MV-4-11 (cell line): ENCODE measurements at regions not wholly inside any gene's neighbourhood (a gene's known extent, or its start where the extent isn't known, plus 50 kb on each side); places are given as distances from the start of the nearest gene placed in this dataset.
"Not testable (repeated sequence)": the region's sequence is repeated elsewhere in the genome, so short reads cannot be mapped to it uniquely, and the experiment has no call there.

Experiments used
- DNase-seq: peaks from one replicate; lab custom pipeline; 2025; lab: John Stamatoyannopoulos, UW

DNA sequence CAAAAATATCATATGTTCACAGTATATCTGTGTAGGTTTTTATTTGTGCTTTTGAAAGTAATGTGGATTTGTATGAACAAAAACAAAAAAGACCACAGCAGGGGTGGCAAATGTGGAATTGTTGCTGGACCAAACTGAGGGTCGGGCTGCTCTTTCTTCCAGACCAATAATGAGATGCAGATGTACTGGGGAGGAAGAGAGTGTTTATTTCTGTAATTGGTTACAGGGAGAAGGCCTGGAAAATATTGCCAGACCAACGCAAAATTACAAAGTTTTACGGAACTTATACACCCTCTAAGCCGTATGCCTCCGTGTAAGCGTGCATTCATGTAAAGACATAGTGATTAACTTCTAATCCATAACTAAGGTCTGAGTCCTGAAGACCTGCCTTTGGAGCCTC, 353.9 kb upstream of the C16orf82 start:
- DNase-seq, result no peak

DNA sequence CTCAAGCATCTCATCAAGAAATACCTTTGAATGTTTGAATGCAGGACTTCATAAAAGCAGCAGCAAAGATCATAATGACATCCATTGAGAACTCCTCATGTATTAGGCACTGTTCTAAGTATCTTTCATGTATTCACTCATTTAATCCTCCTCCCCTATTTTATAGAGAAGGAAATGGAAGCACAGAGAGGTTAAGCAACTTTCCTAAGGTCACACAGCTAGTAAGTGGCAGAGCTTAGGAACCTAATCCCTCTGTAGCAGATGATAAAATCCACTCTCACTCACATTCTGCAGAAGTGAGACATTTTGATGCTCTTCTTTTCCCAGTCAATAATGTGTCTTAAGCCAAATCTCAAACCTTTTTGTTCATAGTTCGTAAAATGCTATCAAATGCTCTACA, 350.8 kb upstream of the C16orf82 start:
- DNase-seq, result no peak

DNA sequence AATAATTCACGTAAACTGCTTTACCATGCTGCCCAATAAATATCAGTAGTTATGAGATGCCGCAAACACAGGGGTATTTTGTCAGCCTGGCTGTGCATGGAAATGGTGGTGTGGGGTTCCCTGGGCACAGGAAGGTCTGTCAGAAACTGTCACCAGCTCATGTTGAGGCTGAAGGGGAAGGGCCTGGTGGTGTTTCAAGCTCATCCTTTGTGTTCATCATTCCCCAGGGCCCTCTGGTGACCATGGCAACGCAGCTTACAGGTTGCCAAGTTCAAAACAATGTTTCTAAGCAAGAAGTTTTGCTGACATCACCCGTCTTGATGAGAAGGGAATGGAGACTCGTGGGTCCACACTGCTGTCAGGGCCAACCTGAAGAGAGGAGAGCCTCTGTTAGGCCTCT, 348.9 kb upstream of the C16orf82 start:
- no peak for DNase-seq

DNA sequence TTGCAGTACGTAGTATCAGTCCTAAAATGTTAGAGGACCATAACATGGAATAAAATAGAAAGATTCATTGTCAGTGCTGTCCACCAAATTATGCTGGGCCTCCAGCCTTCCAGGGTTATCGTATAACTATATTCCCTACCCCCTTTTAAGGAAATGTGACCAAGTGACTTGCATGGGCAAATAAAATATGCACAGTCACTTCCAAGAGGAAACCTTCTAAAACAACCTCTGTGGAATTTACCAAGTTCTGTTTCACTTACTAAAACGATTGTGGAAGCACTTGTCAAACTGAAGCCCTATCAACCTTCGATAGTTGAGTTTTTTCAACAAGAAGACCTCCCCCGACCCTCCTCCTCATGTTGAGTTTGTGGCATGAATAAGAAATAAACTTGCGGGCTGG, 345.4 kb upstream of the C16orf82 start:
- DNase-seq, result no peak

DNA sequence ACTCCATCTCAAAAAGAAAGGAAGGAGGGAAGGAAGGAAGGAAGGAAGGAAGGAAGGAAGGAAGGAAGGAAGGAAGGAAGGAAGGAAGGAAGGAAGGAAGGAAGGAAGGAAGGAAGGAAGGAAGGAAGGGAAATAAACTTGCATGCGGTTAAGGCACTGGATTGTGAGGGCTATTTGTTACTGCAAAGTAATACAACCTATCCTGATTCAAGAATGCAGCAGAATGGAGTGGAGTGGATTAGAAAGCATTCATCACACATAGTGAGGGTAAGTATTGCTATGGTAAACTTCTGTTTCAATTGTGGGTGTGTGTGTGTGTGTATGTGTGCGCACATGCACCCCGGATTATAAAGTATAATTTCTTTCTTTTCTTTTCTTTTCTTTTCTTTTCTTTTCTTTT, 344.8 kb upstream of the C16orf82 start:
- not testable (repeated sequence) for DNase-seq

DNA sequence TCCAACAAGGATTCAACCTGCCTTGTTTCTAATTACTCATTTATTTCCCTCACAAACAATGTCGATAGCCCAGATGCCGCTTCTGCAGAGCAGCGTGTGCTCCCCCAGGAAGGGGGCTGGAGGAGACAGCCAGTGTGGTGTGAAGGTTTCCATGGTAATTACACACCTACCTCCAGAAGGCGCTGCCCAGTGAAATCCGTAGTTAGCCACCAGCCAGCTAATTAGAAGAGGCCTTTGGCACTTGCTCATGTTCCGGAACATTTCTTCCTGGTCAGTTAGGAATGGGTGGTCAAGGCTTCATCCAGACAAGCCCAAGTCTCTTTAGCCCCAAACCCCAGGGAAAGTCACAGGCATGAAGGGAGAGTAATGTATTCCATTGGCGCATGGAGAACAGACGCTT, 342.5 kb upstream of the C16orf82 start:
- DNase-seq, result no peak

DNA sequence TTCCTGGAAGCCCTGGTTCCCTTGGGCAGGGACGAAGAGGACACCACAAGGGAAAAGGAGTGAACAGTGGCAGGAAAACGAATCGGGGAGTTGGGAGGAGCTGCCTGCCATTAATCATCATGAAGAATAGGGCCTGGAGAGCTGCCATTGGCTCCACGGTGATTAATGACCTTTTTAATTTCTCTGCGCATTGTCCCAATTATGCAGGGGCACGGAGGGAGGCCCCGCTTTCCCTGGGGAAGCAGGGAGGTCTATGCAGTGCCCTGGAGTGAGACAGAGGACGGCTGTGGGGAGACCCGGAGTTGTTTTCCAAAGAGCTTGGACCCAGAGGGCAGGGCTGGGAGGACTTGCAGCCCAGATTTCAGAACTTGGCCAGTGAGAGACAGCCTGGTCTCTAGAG, 338.9 kb upstream of the C16orf82 start:
- no peak for DNase-seq

DNA sequence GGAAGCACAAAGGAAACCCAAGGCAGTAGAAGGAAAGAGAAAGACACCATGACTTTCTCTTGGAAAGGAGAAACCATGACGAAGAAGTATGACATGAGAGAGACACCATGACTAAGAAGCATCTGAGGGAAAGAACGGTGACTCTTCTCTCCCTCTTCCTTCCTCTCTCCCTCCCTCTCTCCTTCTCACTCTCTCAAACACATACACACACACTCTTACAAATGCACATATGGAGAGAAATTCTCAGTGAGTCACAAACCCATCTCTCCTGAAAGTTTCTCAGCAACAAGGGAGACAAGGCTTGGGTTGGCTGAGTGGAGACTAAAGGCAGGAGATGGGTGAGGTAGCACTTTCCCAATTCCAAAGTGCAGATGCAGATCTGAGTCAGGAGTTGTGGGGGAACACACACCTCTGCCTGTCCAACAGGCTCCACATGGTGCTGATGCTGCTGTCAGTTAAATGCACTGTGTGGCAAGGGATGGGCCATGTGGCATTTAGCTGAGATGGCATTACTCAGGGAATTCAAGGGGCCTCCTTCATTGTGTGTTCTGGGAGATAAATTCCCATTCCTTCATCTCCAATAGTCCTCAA, 336.7 kb upstream of the C16orf82 start:
- no peak for DNase-seq

DNA sequence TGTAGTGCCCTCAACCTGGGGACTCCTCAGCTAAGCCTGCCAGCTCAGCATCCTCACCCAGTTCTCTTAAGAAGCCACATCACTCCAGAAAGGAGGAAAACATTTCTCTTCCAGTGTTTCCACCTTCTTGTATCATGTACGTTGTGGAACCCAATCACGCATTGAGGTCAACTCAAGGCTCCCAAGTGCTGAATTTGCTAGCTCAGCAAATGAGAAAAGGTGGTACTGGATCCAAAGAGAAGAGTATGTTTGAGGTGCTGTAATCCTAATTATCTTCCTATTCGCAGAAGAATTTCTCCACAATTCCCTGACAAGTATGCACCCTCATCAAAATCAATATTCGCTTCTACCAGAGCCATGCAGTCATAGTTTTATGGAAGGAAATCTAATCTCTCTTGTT, 335.0 kb upstream of the C16orf82 start:
- DNase-seq, result no peak

DNA sequence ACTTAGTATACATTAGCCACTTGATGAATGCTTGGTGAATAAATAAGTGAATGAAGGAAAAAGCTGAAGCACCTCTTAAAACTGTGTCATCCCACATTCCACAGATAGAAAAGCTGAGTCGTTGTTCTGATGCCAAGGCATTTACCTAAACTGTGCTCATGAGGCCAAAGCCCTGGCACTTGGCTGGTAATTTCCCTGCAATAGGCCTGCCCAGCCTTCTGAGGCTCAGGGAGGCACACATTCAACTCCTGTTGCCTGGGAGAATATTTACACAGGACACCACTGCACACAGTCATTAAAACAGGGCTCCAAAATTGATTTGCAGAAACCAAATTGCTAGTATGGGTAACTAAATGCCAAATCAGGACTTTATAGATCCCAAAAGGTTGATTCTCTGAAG, 333.0 kb upstream of the C16orf82 start:
- DNase-seq, result no peak

DNA sequence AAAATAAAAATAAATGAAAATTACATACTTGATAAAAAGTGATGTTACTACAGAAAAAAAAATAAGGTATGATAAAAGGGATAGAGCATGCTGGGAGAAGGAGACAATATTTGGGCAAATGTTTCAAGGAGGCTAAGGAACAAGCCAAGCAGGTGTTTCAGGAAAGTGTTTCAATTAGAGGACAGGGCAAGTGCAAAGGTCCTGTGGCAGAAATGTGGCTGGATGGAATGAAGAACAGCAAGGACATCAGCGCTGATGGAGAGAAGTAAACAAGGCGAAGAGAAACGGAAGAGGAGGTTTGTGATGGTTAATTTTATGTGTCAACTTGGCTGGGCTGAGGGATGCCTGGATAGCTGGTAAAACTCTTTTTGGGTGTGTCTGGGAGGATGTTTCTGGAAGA, 331.2 kb upstream of the C16orf82 start:
- no peak for DNase-seq

DNA sequence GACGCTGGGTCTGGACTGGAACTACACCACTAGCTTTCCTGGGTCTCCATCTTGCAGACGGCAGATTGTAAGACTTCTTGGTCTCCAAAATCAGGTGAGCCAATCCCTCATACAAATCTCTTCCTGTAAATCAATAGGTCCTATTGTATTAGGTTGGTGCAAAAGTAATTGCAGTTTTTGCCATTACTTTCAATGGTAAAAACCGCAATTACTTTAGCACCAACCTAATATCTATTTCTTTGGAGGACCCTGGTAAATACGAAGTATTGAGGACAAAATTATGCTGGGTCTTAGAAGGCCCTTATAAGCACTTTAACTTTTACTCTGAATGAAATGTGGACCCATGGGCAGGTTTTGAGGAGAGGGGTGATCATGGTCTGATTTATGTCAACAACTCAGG, 330.6 kb upstream of the C16orf82 start:
- no peak for DNase-seq

DNA sequence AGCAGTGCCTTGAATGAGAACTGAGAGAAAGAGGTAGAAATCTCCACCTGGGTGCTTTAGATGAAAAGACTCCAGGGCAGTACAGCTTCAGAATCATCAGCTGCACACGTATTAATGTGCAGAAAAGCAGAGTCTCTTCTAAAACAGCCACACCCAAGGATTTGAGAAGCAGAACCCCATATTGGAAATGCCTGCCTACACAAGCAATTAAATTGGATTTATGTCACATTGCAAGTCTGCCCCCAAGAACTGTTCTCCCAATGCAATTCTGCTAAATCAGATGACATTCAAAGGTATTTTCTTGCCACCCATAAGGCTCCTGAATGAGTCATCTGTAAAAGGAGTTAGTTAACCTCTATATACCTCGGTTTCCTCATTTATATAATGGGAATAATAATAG, 326.0 kb upstream of the C16orf82 start:
- no peak for DNase-seq

DNA sequence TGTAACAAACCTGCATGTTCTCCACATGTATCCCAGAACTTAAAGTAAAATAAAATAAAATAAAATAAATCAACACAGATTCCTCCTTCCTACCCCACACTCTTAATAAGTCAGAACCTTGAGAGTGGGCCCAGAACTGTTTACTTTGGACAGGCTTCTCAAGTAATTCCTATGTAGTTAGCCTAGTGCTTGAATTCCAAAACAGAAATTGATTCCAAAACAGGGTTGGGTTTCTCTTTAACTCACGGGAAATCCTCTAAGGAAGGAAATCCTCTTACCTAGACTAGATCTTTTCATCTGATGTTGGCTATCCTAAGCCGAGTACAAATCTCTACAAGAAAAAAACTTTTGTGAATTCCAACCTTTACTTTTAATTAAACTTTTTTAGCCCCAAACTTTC, 324.7 kb upstream of the C16orf82 start:
- DNase-seq, result no peak

DNA sequence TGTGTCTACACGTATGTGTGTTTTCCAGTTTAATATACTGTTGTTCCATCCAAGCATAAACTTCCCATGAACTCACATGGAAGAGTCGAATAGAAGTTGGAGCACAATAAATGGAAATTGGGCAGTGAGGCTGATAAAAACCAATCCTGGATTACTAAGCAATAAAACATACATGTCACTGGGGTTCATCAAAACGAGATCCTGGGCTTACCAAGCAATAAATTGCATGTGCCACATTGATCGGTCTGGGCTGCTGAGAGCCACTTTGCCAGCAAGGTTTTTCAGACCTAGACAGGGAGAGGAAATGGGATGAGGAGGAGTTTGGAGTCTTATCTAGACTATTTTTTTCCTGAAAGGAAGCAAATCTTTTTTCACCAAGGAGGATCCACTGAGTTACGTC, 322.3 kb upstream of the C16orf82 start:
- no peak for DNase-seq

DNA sequence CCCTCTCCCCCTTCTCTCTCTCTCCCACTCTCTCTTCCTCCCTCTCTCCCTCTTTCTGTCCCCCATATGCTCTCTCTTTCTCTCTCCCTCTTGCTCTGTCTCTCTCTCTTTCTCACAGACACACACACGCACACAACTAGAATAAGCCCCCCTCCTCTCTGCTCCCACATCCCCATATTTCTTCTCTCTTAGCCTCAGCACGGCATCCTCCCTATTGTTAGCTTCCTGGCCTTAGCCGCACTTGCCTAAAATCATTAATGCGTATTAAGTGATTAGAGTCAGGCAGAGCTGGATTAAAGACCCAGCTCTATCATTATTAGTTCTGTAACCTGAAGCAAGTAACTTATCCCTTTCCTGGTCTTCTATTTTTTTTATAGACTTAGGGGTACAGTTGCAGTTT, 319.0 kb upstream of the C16orf82 start:
- DNase-seq, result no peak

DNA sequence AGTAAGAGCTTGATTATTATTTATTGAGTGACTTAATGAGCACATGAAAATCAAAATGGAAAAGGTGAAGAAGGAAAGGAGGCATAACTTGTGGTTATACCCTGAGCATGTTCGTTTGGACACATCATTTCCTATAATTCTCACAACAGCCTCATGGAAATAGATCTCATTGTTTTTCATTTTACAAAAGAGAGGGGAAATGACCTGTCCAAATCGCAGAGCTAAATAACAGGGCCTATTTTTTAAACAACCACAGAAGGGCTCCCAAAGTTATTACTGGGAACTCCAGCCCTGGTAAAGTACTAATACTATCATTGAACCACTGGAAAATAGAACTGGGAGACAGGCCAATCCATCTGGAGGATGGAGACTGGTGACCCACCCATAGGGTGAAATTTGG, 317.7 kb upstream of the C16orf82 start:
- DNase-seq, result no peak

DNA sequence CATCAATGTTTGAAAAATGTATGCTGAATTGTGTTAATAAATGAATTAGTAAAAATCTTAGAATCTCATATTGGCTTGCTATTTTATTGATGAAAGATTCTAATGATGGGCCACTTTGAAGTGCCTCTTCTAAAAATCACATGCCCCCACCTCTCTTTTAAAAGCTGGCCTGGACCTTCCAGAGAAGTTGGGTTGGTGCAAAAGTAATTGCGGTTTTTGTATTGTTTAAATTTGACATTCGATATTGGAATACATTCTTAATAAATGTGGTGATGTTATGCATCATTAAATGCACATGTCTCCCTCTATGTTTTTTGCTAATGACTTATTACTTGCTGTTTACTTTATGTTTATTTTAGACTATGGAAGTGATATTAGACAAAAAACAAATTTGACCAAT, 314.6 kb upstream of the C16orf82 start:
- no peak for DNase-seq

DNA sequence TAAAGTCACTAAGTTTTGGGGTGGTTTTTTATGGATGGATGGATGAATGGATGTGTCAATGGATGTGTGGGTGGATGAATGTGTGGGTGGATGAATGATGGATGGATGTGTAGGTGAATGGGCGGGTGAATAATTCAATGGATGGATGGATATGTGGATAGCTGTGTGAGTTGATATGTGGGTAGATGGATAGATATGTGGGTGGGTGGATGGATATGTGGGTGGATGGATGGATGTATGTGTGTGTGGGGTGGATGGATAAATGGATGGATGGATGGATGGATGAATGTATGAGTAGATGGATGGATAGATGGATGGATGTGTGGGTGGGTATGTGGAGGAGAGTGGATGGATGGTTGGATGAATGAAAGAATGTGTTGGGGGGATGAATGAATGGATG, 310.1 kb upstream of the C16orf82 start:
- DNase-seq, result no peak

DNA sequence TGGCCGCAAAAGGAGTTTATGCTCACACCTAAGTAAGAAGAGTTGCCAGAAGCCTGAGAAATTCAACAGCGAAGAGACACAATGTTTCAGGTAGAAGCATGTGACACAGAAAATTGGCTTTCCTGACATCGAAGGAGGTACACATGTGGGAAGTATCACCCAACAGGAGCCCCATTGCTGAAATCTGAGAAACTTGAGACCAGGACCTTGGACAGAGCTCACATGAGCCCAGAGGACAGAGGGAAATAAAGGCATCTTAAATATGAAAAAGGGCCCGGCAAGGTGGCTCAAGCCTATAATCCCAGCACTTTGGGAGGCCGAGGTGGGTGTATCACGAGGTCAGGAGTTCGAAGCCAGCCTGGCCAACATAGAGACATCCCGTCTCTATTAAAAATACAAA, 304.1 kb upstream of the C16orf82 start:
- no peak for DNase-seq

DNA sequence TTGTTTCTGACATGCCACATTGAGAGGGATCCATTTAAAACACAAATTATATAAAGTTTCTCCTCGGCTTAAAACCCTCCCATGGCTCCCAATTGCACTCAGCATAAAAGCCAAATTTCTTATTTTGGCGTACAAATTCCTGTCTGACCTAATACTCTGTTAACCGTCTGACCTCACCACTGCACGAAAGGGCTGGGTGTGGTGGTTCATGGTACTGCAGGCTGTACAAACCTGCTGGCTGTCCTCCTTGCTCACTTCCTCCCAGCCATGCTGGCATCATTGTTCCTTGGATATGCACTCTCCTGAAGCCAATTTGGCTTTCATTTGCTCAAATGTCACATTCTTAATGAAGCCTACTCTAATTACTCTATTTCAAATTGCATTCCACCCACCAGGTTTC, 301.6 kb upstream of the C16orf82 start:
- peak; percentile 31 for DNase-seq

DNA sequence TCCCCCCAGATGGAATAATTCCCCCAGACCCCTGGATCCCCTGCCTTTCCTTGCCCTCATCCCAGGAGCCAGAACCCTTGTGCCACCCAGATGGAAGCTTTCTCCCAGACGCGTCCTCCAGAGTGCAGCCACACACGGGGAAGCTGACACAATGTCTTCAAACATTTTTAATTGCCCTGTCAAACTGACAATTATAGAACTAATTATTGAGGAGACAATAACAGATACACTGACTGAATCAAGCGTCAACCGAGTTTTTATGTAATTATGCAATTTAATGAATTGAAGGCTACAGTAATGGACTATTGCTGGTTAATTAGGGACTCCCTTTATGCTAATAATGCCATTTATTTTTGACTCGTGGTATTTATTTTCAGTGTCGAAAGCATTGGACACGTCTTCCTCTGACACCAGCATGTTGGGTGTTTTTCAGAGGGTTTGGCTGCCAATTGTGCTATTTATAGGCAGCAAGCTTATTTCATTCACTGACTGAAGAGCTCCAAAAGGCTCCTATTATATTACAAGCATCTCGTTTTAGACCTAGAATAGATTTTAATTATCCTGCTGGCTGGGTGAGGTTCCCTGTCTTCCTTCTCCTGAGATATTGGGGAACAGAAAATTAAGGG, 298.2 kb upstream of the C16orf82 start:
- DNase-seq, result no peak

DNA sequence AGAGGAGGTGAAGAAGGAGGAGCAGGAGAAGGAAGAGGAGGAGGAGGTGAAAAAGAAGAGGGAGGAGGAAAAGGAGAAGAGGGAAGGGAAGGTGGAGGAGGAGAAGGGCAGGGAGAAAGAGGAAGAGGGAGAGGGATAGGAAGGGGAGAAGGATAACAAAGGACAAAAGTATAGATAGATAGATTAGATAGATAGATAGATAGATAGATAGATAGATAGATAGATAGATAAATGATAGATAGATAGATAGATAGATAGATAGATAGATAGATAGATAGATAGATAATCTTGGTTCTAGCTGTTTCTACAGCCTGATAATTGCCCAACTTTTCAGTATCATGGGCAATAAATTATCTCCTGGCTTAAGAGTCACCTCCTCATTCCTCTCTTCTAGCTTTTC, 296.2 kb upstream of the C16orf82 start:
- no peak for DNase-seq

DNA sequence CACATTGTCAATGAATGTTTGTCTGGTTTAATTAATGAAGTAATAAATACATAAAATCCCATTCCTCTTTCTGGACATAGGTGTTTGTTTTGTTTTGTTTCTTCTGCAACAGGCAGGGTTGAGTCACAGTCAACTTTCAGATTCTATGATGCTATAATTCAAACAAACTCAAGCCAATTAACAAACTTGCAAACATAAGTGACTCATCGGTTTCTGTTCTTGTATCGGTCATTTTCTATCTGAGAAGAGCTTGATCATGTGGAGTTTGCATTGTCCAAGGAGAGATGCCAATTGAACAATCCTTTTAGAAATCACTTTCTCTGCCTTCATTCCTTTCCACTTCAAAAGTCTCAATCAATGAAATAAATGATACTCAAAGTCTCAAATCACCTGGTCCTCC, 294.2 kb upstream of the C16orf82 start:
- peak; percentile 61 for DNase-seq

DNA sequence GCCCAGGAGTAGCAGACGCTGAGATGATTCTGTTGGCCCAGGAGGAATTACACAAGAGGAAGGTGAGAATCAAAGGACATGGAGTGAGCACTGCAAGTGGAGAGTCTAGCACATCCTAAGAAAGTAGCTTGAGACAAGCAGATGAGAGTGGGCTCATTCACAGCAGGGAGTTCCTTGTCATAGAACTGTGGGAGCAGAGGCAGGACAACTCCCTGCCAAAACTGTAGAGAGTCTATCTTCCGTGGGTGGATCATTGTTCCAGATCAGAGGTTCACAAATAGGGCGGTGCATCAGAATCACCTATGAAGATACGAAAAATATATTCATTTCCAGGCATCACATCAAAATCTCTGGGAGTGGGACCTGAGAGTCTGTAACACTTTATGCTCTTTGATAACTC, 288.9 kb upstream of the C16orf82 start:
- DNase-seq, result no peak
